HL-60 (cell line): ENCODE measurements at regions not wholly inside any gene's neighbourhood (a gene's known extent, or its start where the extent isn't known, plus 50 kb on each side); places are given as distances from the start of the nearest gene placed in this dataset.

Experiments
- POLR2AphosphoS5 ChIP-seq: IDR thresholded peaks from 2 replicates; pipeline ENCODE4 v1.6.1; 2012; ENCODE audit warnings: low read depth
- TF ChIP-seq, protein P1 (sequence below): IDR thresholded peaks from one replicate; pipeline ENCODE4 v1.5.1; 2011; ENCODE audit warnings: low read length, control low read depth, inconsistent platforms; ENCODE audit not compliant: insufficient read depth
- TF ChIP-seq, protein P2 (sequence below): IDR thresholded peaks from 2 replicates; pipeline ENCODE4 v1.6.1; 2012; ENCODE audit warnings: low read depth; ENCODE audit not compliant: insufficient replicate concordance

DNA sequence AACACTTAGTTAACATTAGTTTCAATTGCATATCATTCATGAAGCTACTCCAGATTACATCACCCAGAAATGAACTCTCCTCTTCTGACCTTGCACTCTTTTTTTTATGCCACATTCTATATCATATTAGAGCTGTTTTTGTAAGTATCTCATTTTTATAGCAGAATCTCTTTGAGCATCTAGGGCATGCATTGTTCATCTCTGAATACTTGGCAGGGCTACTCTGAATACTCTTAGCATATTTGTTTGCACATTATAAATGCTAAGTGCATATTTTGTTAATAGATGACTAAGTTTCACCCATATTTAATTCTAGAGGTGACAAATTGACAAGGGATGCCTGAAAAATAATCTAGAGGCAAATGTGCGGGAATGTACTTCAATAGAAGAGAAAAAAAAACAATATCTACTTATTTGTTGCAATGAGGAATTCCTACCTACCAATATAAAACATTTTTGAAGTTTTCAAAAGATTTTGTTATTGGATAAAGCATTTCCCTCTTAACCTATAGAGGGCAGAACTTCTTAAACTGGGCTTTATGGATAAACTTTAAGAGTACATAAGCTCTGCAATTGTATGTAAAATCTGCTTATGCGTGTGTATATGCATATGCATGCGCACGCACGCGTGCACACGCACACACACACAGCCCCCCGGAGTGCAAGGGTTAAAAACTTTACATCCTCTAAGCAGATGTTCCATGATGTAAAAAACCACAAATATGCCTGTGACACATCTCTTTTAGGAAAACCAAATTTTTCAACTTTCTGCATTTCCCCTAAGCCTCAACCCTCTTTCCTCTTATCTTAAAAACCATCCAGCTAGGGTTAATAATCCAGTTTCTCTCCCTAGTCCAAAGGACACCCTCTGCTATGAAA lies 73.0 kb upstream of the OXGR1 start:
- TF ChIP-seq, protein P1, sequence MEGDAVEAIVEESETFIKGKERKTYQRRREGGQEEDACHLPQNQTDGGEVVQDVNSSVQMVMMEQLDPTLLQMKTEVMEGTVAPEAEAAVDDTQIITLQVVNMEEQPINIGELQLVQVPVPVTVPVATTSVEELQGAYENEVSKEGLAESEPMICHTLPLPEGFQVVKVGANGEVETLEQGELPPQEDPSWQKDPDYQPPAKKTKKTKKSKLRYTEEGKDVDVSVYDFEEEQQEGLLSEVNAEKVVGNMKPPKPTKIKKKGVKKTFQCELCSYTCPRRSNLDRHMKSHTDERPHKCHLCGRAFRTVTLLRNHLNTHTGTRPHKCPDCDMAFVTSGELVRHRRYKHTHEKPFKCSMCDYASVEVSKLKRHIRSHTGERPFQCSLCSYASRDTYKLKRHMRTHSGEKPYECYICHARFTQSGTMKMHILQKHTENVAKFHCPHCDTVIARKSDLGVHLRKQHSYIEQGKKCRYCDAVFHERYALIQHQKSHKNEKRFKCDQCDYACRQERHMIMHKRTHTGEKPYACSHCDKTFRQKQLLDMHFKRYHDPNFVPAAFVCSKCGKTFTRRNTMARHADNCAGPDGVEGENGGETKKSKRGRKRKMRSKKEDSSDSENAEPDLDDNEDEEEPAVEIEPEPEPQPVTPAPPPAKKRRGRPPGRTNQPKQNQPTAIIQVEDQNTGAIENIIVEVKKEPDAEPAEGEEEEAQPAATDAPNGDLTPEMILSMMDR: no peak
- TF ChIP-seq, protein P2, sequence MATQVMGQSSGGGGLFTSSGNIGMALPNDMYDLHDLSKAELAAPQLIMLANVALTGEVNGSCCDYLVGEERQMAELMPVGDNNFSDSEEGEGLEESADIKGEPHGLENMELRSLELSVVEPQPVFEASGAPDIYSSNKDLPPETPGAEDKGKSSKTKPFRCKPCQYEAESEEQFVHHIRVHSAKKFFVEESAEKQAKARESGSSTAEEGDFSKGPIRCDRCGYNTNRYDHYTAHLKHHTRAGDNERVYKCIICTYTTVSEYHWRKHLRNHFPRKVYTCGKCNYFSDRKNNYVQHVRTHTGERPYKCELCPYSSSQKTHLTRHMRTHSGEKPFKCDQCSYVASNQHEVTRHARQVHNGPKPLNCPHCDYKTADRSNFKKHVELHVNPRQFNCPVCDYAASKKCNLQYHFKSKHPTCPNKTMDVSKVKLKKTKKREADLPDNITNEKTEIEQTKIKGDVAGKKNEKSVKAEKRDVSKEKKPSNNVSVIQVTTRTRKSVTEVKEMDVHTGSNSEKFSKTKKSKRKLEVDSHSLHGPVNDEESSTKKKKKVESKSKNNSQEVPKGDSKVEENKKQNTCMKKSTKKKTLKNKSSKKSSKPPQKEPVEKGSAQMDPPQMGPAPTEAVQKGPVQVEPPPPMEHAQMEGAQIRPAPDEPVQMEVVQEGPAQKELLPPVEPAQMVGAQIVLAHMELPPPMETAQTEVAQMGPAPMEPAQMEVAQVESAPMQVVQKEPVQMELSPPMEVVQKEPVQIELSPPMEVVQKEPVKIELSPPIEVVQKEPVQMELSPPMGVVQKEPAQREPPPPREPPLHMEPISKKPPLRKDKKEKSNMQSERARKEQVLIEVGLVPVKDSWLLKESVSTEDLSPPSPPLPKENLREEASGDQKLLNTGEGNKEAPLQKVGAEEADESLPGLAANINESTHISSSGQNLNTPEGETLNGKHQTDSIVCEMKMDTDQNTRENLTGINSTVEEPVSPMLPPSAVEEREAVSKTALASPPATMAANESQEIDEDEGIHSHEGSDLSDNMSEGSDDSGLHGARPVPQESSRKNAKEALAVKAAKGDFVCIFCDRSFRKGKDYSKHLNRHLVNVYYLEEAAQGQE: no peak
- no peak for TF ChIP-seq POLR2AphosphoS5
